GM23248 (cell line): ENCODE measurements at regions not wholly inside any gene's neighbourhood (a gene's known extent, or its start where the extent isn't known, plus 50 kb on each side); places are given as distances from the start of the nearest gene placed in this dataset.

Experiments
- EZH2 ChIP-seq: fragments of 200-600 bp; sonication (generic); IDR thresholded peaks from 2 replicates; pipeline ENCODE4 v1.6.1; 2018; ENCODE audit warnings: antibody characterized with exemption, mild to moderate bottlenecking; ENCODE audit not compliant: insufficient read depth, poor library complexity, severe bottlenecking
- EZH2phosphoT487 ChIP-seq: fragments of 200-600 bp; sonication (generic); IDR thresholded peaks from 2 replicates; pipeline ENCODE4 v1.6.1; 2018; ENCODE audit warnings: antibody characterized with exemption, moderate library complexity, mild to moderate bottlenecking, low read depth; ENCODE audit not compliant: insufficient read depth

DNA sequence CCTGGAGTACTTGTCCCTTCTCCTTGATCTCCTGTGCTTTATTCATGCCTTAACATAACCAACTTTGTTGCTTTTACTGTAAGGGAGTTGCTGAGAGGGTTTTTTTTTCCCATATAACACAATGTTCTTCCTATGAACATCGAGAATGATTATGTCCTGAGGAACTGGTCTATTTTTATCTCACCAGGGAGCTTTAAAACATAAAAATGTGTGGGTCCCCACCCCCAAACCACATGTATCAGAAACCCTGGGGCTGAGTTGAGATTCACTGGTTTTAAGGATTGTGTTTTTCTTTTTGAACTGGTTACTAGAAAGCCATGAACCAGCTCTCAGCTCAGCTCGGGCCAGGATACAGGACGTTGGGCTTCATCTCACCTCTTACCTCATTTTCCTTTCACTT lies 118.5 kb upstream of the JAG1 start:
- TF ChIP-seq EZH2phosphoT487 (no peak), EZH2 (no peak)
